Upper lobe of right lung (tissue), 1 donor: ENCODE measurements at regions not wholly inside any gene's neighbourhood (a gene's known extent, or its start where the extent isn't known, plus 50 kb on each side); places are given as distances from the start of the nearest gene placed in this dataset.
"Not testable (repeated sequence)": the region's sequence is repeated elsewhere in the genome, so short reads cannot be mapped to it uniquely, and the experiment has no call there.

ENCODE experiments used
- ATAC-seq: fragments of 200-7000 bp; cut with Tn5 transposase; one replicate; pipeline ENCODE4 v1.9.1; 2020; ENCODE audit warnings: mild to moderate bottlenecking, moderate library complexity
- DNase-seq: peaks from one replicate; pipeline ENCODE4 v3.0.0-alpha.2; 2020
- H3K27ac ChIP-seq: fragments of 200-600 bp; one replicate; pipeline ENCODE4 v1.8.0; 2022
- H3K27me3 ChIP-seq: fragments of 200-600 bp; one replicate; pipeline ENCODE4 v1.8.0; 2022; ENCODE audit warnings: mild to moderate bottlenecking
- H3K36me3 ChIP-seq: fragments of 200-600 bp; one replicate; pipeline ENCODE4 v1.8.0; 2022
- H3K4me1 ChIP-seq: fragments of 200-600 bp; one replicate; pipeline ENCODE4 v1.8.0; 2022
- H3K4me3 ChIP-seq: fragments of 200-600 bp; one replicate; pipeline ENCODE4 v1.8.0; 2022; ENCODE audit warnings: mild to moderate bottlenecking
- H3K9me3 ChIP-seq: fragments of 200-600 bp; one replicate; pipeline ENCODE4 v1.8.0; 2022
- intact Hi-C: fragments of 100-400 bp; cut with DNase I; formaldehyde crosslinking; loops from one replicate; pipeline ENCODE4 v1.11.0; 2022
- TF ChIP-seq, protein P1 (sequence below): fragments of 200-600 bp; IDR thresholded peaks from one replicate; pipeline ENCODE4 v1.8.0; 2022; ENCODE audit warnings: antibody characterized with exemption
- donor health status: DM: no; HTN: yes; CAD: no; lungs with severe emphysema.

DNA sequence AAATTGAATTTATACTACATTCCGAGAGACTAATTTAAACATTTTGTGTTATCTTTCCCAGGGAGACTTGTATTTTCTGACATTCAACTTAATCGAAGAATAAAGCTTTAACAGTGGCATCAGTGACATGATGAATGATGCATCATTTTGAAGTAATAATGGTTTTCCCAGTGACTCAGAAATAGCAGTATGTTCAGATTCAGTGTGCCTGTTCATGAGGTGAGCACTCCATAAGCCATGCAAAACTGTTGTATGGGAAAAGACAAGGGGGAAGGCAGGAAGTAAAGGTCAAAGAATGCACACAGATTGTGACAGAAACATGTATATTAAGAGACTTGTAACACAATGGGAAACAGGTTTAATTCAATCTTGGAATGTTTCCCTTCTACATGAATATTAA, 1348.2 kb upstream of the GJE1 start:
- intact Hi-C loops: no loop called here
- DNase-seq: no peak
- no peaks in the 10 kb centered on the region for H3K27me3 ChIP-seq
- no peak overlapping the region for H3K27ac ChIP-seq
- H3K4me3 ChIP-seq: no peak overlapping the region
- no peaks in the 10 kb centered on the region for H3K9me3 ChIP-seq
- H3K36me3 ChIP-seq: no peaks in the 10 kb centered on the region
- ATAC-seq: no peak
- TF ChIP-seq, protein P1, sequence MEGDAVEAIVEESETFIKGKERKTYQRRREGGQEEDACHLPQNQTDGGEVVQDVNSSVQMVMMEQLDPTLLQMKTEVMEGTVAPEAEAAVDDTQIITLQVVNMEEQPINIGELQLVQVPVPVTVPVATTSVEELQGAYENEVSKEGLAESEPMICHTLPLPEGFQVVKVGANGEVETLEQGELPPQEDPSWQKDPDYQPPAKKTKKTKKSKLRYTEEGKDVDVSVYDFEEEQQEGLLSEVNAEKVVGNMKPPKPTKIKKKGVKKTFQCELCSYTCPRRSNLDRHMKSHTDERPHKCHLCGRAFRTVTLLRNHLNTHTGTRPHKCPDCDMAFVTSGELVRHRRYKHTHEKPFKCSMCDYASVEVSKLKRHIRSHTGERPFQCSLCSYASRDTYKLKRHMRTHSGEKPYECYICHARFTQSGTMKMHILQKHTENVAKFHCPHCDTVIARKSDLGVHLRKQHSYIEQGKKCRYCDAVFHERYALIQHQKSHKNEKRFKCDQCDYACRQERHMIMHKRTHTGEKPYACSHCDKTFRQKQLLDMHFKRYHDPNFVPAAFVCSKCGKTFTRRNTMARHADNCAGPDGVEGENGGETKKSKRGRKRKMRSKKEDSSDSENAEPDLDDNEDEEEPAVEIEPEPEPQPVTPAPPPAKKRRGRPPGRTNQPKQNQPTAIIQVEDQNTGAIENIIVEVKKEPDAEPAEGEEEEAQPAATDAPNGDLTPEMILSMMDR: no peak
- no peaks in the 10 kb centered on the region for H3K4me1 ChIP-seq

DNA sequence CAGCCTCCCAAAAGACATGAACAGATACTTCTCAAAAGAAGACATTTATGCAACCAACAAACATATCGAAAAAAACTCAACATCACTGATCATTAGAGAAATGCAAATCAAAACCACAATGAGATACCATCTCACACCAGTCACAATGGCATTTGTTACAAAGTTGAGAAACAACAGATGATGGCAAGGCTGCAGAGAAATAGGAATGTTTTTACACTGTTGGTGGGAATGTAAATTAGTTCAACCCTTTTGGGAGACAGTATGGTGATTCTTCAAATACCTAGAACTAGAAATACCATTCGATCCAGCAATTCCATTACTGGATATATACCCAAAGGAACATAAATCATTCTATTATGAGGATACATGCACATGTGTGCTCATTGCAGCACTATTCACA, 1349.2 kb upstream of the GJE1 start:
- H3K9me3 ChIP-seq, DNase-seq, H3K27me3 ChIP-seq, intact Hi-C loops, ATAC-seq, H3K27ac ChIP-seq, H3K36me3 ChIP-seq, H3K4me3 ChIP-seq, H3K4me1 ChIP-seq: not testable (repeated sequence)

DNA sequence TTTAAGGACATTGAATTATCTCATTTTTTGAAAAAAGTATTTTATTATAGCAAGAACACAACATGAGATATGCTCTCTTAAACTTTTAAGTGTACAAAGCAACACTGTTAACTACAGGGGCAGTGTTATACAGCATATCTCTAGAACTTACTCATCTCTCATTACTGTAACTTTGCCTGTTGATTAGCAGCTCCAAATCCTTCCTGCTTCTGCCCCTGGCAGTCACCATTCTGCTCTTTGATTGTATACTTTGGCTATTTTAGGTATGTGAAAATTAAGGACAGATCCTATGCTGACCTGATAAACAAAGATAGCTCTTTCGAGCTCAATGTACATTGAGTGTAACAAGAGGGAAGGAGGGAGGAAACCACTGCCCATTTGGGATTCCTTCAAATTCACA, 1349.8 kb upstream of the GJE1 start:
- Histone ChIP-seq H3K4me1 (no peaks in the 10 kb centered on the region), H3K36me3 (no peaks in the 10 kb centered on the region), H3K9me3 (no peaks in the 10 kb centered on the region), H3K27me3 (no peaks in the 10 kb centered on the region), H3K27ac (no peak overlapping the region), H3K4me3 (no peak overlapping the region)
- ATAC-seq (no peak), DNase-seq (no peak)
- intact Hi-C loops: no loop called here
- TF ChIP-seq, protein P1: no peak

DNA sequence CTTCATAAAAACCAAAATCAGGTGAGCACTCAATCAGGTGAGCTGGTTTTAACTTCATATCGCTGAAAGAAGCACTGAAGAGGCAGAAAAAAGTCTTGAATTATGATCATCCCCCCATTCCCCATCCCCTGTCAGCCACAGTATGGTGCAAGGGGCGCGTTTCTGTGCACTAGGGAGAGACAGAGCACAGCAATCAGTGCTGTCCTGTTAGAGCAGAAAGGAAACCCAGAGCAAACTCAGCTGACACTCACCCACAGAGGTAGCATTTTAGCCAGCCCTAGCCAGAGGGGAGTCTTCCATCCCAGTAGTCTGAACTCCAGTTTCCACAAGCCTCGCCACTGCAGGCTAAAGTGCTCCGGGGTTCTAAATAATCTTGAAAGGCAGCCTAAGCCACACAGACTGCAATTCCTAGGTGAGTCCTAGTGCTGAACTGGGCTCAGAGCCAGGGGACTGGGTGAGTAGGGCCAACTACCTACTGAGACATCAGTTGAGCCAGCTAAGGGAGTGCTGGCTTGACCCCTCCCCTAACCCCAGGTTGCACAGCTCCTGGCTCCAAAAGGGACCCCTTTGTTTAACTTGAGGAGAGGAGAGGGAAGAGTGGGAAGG, 1352.6 kb upstream of the GJE1 start:
- H3K4me3 ChIP-seq: no peak overlapping the region
- H3K27me3 ChIP-seq: no peaks in the 10 kb centered on the region
- TF ChIP-seq, protein P1: no peak
- H3K27ac ChIP-seq: no peak overlapping the region
- intact Hi-C loops: no loop called here
- DNase-seq (peak; percentile 27), ATAC-seq (no peak)
- no peaks in the 10 kb centered on the region for H3K4me1 ChIP-seq
- H3K9me3 ChIP-seq: no peaks in the 10 kb centered on the region
- no peaks in the 10 kb centered on the region for H3K36me3 ChIP-seq

DNA sequence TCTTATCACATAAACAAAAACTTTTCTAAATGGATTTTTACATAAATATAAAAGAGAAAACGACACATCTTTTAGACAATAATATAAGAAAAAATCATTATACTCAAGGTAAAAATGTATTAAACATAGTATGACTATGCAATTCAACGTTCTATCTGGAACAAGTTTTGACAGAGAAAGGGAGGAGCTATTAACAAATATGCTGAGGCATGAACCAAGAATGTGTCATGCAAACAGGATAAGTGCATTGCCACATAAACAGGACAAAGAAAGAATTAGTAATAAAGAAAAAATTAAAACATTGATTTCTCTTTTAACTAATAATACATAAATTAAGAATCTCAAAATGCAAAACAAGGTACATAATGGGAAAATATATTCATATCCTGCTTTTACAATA, 1353.4 kb upstream of the GJE1 start:
- no peak for ATAC-seq
- Histone ChIP-seq H3K9me3 (no peaks in the 10 kb centered on the region), H3K4me1 (no peaks in the 10 kb centered on the region), H3K27ac (no peak overlapping the region), H3K27me3 (no peaks in the 10 kb centered on the region), H3K4me3 (no peak overlapping the region), H3K36me3 (no peaks in the 10 kb centered on the region)
- DNase-seq: no peak
- TF ChIP-seq, protein P1: no peak
- intact Hi-C loops: no loop called here

DNA sequence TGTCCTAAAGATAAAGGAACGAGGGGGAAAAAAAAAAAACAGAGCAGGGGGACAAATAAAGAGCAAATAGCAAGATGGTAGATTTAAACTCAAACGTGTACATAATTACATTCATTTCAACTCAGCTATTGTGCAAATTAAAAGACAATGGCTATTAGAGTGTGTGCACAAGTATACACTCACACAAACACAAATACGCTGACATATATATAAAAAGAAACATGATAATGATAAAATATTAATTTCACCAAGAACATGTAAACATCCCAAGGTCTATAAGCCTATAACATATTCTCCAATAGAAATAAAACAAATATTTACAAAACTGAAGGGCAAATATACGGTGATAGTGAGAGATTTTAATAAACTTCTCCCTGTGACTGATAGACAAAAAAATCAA, 1354.9 kb upstream of the GJE1 start:
- no peaks in the 10 kb centered on the region for H3K36me3 ChIP-seq
- TF ChIP-seq, protein P1: no peak
- H3K27me3 ChIP-seq: no peaks in the 10 kb centered on the region
- intact Hi-C loops: no loop called here
- H3K9me3 ChIP-seq: no peaks in the 10 kb centered on the region
- no peak overlapping the region for H3K4me3 ChIP-seq
- DNase-seq: no peak
- no peaks in the 10 kb centered on the region for H3K4me1 ChIP-seq
- ATAC-seq: no peak
- H3K27ac ChIP-seq: no peak overlapping the region
